Activated T-cell treated with anti-CD3 and anti-CD28 coated beads, Interleukin-2, amount 50 U/mL, for 4 hours (primary cell): ENCODE measurements at regions not wholly inside any gene's neighbourhood (a gene's known extent, or its start where the extent isn't known, plus 50 kb on each side); places are given as distances from the start of the nearest gene placed in this dataset.
"Not testable (repeated sequence)": the region's sequence is repeated elsewhere in the genome, so short reads cannot be mapped to it uniquely, and the experiment has no call there.

Experiments
- ATAC-seq, 2 donors: fragments of 200-7000 bp; cut with Tn5 transposase; one replicate each; pipeline ENCODE4 v1.10.0; 2021
- DNase-seq: peaks from one replicate; pipeline ENCODE4 v3.0.0-alpha.2; 2020
- H3K27me3 Mint-ChIP-seq: one replicate; pipeline ENCODE4 v1.8.0; 2021; ENCODE audit warnings: low read depth, mixed read lengths
- H3K36me3 Mint-ChIP-seq: one replicate; pipeline ENCODE4 v1.8.0; 2022; ENCODE audit warnings: mixed read lengths; ENCODE audit not compliant: insufficient read depth
- H3K4me1 Mint-ChIP-seq: one replicate; pipeline ENCODE4 v1.8.0; 2021; ENCODE audit warnings: low read depth, mixed read lengths
- H3K4me3 Mint-ChIP-seq: one replicate; pipeline ENCODE4 v1.8.0; 2021; ENCODE audit warnings: mild to moderate bottlenecking, moderate library complexity, mixed read lengths
- H3K9me3 Mint-ChIP-seq: one replicate; pipeline ENCODE4 v1.8.0; 2021; ENCODE audit warnings: mixed read lengths

DNA sequence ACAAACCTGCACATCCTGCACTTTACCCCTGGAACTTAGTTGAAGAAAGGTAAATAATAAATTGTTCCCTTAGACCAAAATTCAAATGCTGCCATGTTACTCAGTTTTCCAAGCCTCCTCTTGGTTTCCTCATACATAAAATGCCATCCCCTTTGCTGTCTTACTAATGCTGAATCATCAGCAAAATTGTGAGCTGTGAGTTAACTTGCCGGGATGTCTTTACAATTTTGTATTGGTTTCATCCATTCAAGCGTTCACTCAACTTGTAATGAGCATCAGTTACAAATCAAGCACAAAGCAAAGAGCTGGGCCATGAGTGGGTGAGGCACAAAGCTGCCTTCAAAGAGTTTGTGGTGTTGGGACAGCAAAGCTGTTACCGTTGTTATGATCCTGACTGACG is 395.8 kb upstream of the ZMIZ1 start:
- Mint-ChIP-seq H3K27me3 (no peaks in the 10 kb centered on the region), H3K9me3 (no peaks in the 10 kb centered on the region), H3K36me3 (no peaks in the 10 kb centered on the region), H3K4me3 (no peak overlapping the region), H3K4me1 (no peaks in the 10 kb centered on the region)
- DNase-seq (no peak), ATAC-seq (no peak)

GRCh38 chr10:78681141-78681540 is 387.6 kb upstream of the ZMIZ1 start:
- H3K27me3 Mint-ChIP-seq, result peaks cover 24% of the 10 kb centered on the region
- not testable (repeated sequence) for H3K36me3 Mint-ChIP-seq, DNase-seq, H3K4me1 Mint-ChIP-seq, H3K9me3 Mint-ChIP-seq, ATAC-seq, H3K4me3 Mint-ChIP-seq

DNA sequence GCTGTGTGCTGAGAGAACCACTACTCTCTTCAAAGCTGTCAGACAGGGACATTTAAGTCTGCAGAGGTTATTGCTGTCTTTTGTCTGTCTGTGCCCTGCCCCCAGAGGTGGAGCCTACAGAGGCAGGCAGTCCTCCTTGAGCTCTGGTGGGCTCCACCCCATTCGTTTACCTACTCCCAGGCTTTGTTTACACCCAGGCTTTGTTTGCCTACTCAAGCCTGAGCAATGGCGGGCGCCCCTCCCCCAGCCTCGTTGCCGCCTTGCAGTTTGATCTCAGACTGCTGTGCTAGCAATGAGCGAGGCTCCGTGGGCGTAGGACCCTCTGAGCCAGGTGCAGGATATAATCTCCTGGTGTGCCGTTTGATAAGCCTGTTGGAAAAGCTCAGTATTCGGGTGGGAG is 386.8 kb upstream of the ZMIZ1 start:
- not testable (repeated sequence) for H3K9me3 Mint-ChIP-seq, H3K36me3 Mint-ChIP-seq, H3K4me1 Mint-ChIP-seq, H3K4me3 Mint-ChIP-seq, ATAC-seq, DNase-seq
- peaks cover 24% of the 10 kb centered on the region for H3K27me3 Mint-ChIP-seq

- no peak for ATAC-seq
- H3K36me3 Mint-ChIP-seq, result no peaks in the 10 kb centered on the region
- no peaks in the 10 kb centered on the region for H3K4me1 Mint-ChIP-seq
- H3K4me3 Mint-ChIP-seq, result no peak overlapping the region
- DNase-seq, result no peak
- H3K9me3 Mint-ChIP-seq, result no peaks in the 10 kb centered on the region
- peaks cover 24% of the 10 kb centered on the region for H3K27me3 Mint-ChIP-seq
Observed at GRCh38 chr10:78684947-78685346, 383.8 kb upstream of the ZMIZ1 start.

DNA sequence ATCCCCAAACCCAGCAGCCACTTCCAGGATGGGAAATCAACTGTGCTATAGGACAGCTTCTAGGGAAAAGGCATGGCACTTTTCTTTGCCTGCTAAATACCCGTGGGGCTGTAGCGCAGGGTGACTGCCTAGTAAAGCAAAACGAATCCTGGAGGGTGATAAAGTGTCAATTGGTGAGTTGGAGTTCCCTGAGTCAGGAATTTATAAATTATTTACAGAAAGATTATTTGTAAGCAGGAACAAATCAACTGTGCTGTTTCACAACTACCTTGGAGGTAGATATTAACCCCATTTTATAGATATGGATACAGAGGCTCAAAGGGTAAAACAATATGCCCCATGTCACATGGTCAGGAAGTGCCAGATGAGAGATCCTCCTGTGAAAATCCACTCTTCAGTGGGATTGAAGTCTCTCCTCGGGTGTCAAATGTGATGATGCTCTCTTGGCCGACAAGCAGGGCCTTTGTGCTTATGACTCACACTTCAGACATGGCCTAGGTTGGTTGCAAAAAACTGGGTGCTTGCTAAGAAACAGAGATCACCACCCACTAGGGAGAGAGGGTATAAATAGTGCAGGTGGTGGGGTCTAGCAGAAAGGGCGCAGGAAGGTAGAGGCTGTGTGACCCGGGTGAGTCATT is 383.2 kb upstream of the ZMIZ1 start:
- Mint-ChIP-seq H3K36me3 (no peaks in the 10 kb centered on the region), H3K4me1 (no peaks in the 10 kb centered on the region), H3K27me3 (peaks cover 24% of the 10 kb centered on the region), H3K9me3 (no peaks in the 10 kb centered on the region), H3K4me3 (no peak overlapping the region)
- ATAC-seq, result no peak
- no peak for DNase-seq

GRCh38 chr10:78686444-78687060 is 382.2 kb upstream of the ZMIZ1 start:
- H3K4me3 Mint-ChIP-seq, result no peak overlapping the region
- peaks cover 21% of the 10 kb centered on the region for H3K27me3 Mint-ChIP-seq
- H3K4me1 Mint-ChIP-seq, result no peaks in the 10 kb centered on the region
- no peaks in the 10 kb centered on the region for H3K36me3 Mint-ChIP-seq
- no peak for DNase-seq
- no peaks in the 10 kb centered on the region for H3K9me3 Mint-ChIP-seq
- ATAC-seq, result no peak

- ATAC-seq, result no peak
- no peak overlapping the region for H3K4me3 Mint-ChIP-seq
- H3K27me3 Mint-ChIP-seq, result peaks cover 22% of the 10 kb centered on the region
- no peaks in the 10 kb centered on the region for H3K4me1 Mint-ChIP-seq
- no peak for DNase-seq
- no peaks in the 10 kb centered on the region for H3K36me3 Mint-ChIP-seq
- no peaks in the 10 kb centered on the region for H3K9me3 Mint-ChIP-seq
Observed at GRCh38 chr10:78687626-78688025, 381.1 kb upstream of the ZMIZ1 start.

GRCh38 chr10:78688230-78688900 is 380.4 kb upstream of the ZMIZ1 start:
- Mint-ChIP-seq H3K9me3 (no peaks in the 10 kb centered on the region), H3K4me1 (no peaks in the 10 kb centered on the region), H3K4me3 (no peak overlapping the region), H3K27me3 (peaks cover 20% of the 10 kb centered on the region), H3K36me3 (no peaks in the 10 kb centered on the region)
- no peak for DNase-seq
- no peak for ATAC-seq

- DNase-seq, result no peak
- Mint-ChIP-seq H3K9me3 (no peaks in the 10 kb centered on the region), H3K27me3 (peaks cover 22% of the 10 kb centered on the region), H3K4me1 (no peaks in the 10 kb centered on the region), H3K4me3 (no peak overlapping the region), H3K36me3 (no peaks in the 10 kb centered on the region)
- ATAC-seq, result no peak
Observed at GRCh38 chr10:78688901-78689583, 379.7 kb upstream of the ZMIZ1 start.

DNA sequence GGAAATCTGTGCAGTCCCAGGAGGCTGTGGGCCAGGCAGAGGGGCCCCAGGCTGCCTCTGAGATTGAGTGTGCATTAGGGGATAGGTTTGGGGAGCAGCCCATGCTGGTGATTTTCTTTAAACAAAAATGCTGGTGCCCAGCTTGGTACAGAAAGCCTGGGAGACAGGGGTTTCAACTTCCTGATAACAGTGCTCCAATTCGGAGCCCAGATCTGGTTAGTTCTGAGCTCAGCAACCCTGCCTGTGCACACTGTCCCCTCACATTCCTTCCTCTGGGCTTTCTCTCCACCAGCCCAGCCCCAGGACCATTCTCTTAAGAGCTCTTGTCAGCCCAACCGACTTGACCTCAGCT is 379.2 kb upstream of the ZMIZ1 start:
- ATAC-seq (no peak), DNase-seq (no peak)
- Mint-ChIP-seq H3K4me3 (no peak overlapping the region), H3K9me3 (no peaks in the 10 kb centered on the region), H3K36me3 (no peaks in the 10 kb centered on the region), H3K4me1 (no peaks in the 10 kb centered on the region), H3K27me3 (peaks cover 20% of the 10 kb centered on the region)

DNA sequence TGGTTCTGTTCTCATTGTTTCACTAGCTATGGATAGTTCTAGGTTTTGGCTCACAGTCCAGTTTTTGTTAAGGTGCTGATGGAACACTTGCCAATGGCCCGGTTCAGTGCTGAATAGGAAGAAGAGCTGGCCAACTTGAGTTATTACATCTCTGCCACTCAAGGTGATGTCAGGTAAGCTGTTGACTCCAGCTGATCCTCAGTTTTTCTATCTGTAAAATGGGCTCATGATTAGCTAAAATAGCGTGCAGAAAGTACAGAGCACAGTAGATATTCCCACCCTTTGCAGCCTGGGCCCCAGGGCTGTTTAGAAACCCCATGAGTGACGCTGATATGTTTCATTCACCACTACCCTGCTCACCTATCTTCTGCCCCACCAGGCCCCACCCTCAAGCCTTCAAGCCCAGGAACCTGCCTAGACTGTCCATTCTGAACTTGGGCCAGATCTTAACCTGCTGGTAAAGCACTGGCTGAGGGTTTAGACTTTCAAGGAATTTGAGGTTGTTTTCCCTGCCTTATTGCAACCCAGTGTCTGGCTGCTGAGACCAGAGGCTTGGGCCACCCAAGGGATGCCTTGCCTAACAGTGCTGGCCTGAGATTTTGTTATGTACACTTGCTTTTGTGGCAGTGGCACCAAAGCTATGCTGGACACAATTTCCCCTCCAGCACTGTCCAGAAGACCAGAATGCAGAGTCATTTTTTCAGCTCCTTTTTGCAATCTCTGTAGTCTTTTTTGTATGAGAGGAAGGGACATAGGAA is 378.2 kb upstream of the ZMIZ1 start:
- DNase-seq (no peak), ATAC-seq (no peak)
- no peak overlapping the region for H3K4me3 Mint-ChIP-seq
- H3K9me3 Mint-ChIP-seq, result no peaks in the 10 kb centered on the region
- no peaks in the 10 kb centered on the region for H3K4me1 Mint-ChIP-seq
- no peaks in the 10 kb centered on the region for H3K36me3 Mint-ChIP-seq
- H3K27me3 Mint-ChIP-seq, result peaks cover 12% of the 10 kb centered on the region

DNA sequence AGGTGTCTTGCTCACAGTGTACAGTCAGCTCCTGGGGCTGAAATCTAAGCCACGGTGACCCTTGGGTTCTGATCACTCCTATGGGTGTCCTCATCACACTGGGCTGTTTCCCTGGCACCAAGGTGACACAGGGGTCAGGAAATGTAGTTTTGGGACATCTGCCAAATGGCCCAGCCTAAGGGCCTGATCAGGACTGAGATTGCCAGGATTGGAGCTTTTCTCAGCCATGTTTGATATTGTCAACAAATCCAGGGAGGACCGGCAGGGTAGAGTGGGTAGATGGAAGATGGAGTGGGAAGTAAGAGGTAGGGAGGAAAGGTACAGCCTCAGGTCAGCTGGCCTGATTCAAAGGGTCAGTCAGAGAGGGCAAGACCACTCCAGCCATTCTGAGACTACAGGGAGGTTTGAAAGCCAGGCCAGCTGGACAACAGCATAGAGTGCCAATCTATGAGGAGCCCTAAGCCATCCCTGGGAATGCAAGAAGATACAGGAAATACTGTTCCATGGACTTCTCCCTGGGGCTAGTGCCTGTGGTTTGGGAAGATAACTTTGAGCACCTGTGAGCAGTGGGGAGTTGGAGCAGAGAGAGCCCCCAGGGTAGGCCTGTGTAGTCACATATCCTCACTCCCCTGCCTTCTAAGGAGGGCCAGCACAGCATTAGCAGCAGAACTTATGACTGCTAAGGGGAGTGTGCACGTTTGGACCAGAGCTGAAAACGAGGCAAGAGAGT is 377.3 kb upstream of the ZMIZ1 start:
- Mint-ChIP-seq H3K4me3 (no peak overlapping the region), H3K36me3 (no peaks in the 10 kb centered on the region), H3K27me3 (peaks cover 9% of the 10 kb centered on the region), H3K9me3 (no peaks in the 10 kb centered on the region), H3K4me1 (no peaks in the 10 kb centered on the region)
- no peak for DNase-seq
- ATAC-seq, result no peak

GRCh38 chr10:78692071-78692470 is 376.7 kb upstream of the ZMIZ1 start:
- no peak for ATAC-seq
- Mint-ChIP-seq H3K27me3 (peaks cover 9% of the 10 kb centered on the region), H3K4me3 (no peak overlapping the region), H3K36me3 (no peaks in the 10 kb centered on the region), H3K9me3 (no peaks in the 10 kb centered on the region), H3K4me1 (no peaks in the 10 kb centered on the region)
- no peak for DNase-seq

GRCh38 chr10:78695846-78696245 is 372.9 kb upstream of the ZMIZ1 start:
- H3K27me3 Mint-ChIP-seq, result peaks cover 9% of the 10 kb centered on the region
- H3K36me3 Mint-ChIP-seq, result no peaks in the 10 kb centered on the region
- no peaks in the 10 kb centered on the region for H3K9me3 Mint-ChIP-seq
- DNase-seq (no peak), ATAC-seq (no peak)
- no peaks in the 10 kb centered on the region for H3K4me1 Mint-ChIP-seq
- H3K4me3 Mint-ChIP-seq, result no peak overlapping the region
